Testis (tissue), 2 donors: ENCODE measurements at regions not wholly inside any gene's neighbourhood (a gene's known extent, or its start where the extent isn't known, plus 50 kb on each side); places are given as distances from the start of the nearest gene placed in this dataset.

Experiments
- CTCF ChIP-seq, 3 experiments: fragments of 450-650 bp in 2 of 3; fragments of 200-600 bp in 1 of 3; sonication (generic) in 1 of 3; IDR thresholded peaks; one replicate each; pipeline ENCODE4 v1.5.1; 2016 to 2019; ENCODE audit warnings: antibody characterized with exemption in 3 of 3, mild to moderate bottlenecking in 2 of 3, moderate library complexity in 1 of 3
- POLR2A ChIP-seq: fragments of 450-650 bp; IDR thresholded peaks from one replicate; pipeline ENCODE4 v1.6.1; 2017; ENCODE audit warnings: antibody characterized with exemption, mild to moderate bottlenecking, moderate library complexity

GRCh38 chr5:159515197-159515596, 184.9 kb upstream of the IL12B start:
- TF ChIP-seq CTCF (IDR thresholded peaks at IDR 0.05) (no peak), POLR2A (no peak)
